Activated CD8-positive, alpha-beta memory T cell treated with anti-CD3 and anti-CD28 coated beads, Interleukin-2, amount 10 ng/mL, durations not matched to agents 7 days and 5 days (primary cell): ENCODE measurements at regions not wholly inside any gene's neighbourhood (a gene's known extent, or its start where the extent isn't known, plus 50 kb on each side); places are given as distances from the start of the nearest gene placed in this dataset.
"Not testable (repeated sequence)": the region's sequence is repeated elsewhere in the genome, so short reads cannot be mapped to it uniquely, and the experiment has no call there.

Experiments
- ATAC-seq: fragments of 150-1000 bp; cut with Tn5 transposase; one replicate; pipeline ENCODE4 v1.10.0; 2021; ENCODE audit warnings: moderate library complexity
- CTCF ChIA-PET: fragments of 350-600 bp; sonication (Branson Sonifier 250); formaldehyde crosslinking; loops from one replicate; lab custom pipeline; 2021; ENCODE audit warnings: antibody characterized with exemption; lab: Charles Lee
- DNase-seq: peaks from one replicate; pipeline ENCODE4 v3.0.0-alpha.2; 2020
- H3K27ac Mint-ChIP-seq: one replicate; pipeline ENCODE4 v1.8.0; 2021; ENCODE audit warnings: mild to moderate bottlenecking, mixed read lengths
- H3K27me3 Mint-ChIP-seq: one replicate; pipeline ENCODE4 v1.8.0; 2021; ENCODE audit warnings: mixed read lengths
- H3K36me3 Mint-ChIP-seq: one replicate; pipeline ENCODE4 v1.8.0; 2021; ENCODE audit warnings: mild to moderate bottlenecking, mixed read lengths
- H3K4me1 Mint-ChIP-seq: one replicate; pipeline ENCODE4 v1.8.0; 2021; ENCODE audit warnings: mixed read lengths
- H3K4me3 Mint-ChIP-seq: one replicate; pipeline ENCODE4 v1.8.0; 2021; ENCODE audit warnings: mild to moderate bottlenecking, moderate library complexity, mixed read lengths
- H3K9me3 Mint-ChIP-seq: one replicate; pipeline ENCODE4 v1.8.0; 2022; ENCODE audit warnings: low read depth, mixed read lengths

DNA sequence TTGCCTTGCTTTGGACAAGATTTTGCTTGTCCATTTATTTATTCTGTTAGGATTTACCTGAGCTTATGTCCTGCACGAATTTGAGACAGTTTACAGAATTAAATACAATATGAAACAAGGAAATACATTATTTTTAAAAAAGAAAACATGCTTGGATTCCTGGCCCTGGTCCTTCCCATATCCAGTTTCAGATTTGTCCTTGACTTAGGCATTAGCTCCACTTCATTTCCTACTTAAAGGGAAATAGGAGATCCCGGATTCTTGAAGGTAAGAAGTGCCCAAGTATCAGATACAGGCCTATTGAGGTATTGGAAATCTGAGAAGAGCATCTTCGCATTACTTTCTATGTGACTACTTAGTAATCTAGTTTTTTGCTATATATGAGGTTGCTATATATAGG, 672.0 kb downstream of the SI start:
- Mint-ChIP-seq H3K9me3 (no peaks in the 10 kb centered on the region), H3K36me3 (no peaks in the 10 kb centered on the region), H3K27ac (no peak overlapping the region), H3K4me3 (no peak overlapping the region), H3K4me1 (no peaks in the 10 kb centered on the region), H3K27me3 (no peaks in the 10 kb centered on the region)
- no peak for ATAC-seq
- no peak for DNase-seq
- CTCF ChIA-PET = no interaction called here

DNA sequence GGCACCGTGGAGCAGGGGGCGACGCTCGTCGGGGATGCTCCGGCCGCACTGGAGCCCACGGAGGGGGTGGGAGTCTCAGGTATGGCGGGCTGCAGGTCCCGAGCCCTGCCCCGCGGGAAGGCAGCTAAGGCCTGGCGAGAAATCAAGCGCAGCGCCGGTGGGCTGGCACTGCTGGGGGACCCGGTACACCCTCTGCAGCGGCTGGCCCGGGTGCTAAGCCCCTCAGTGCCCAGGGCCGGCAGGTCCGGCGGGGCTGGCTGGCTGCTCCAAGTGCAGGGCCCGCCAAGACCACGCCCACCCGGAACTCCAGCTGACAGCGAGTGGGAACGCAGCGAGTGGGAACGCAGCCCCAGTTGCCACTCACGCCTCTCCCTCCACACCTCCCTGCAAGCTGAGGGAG, 676.4 kb downstream of the SI start:
- CTCF ChIA-PET = no interaction called here
- Mint-ChIP-seq H3K36me3 (no peaks in the 10 kb centered on the region), H3K9me3 (peaks cover 3% of the 10 kb centered on the region), H3K27ac (no peak overlapping the region), H3K27me3 (no peaks in the 10 kb centered on the region), H3K4me3 (no peak overlapping the region), H3K4me1 (no peaks in the 10 kb centered on the region)
- DNase-seq (no peak), ATAC-seq (no peak)

- H3K27ac Mint-ChIP-seq, H3K4me1 Mint-ChIP-seq, CTCF ChIA-PET, ATAC-seq, DNase-seq, H3K36me3 Mint-ChIP-seq, H3K4me3 Mint-ChIP-seq, H3K27me3 Mint-ChIP-seq, H3K9me3 Mint-ChIP-seq: not testable (repeated sequence)
Measured at GRCh38 chr3:164401440-164401839, 676.9 kb downstream of the SI start.

GRCh38 chr3:164397462-164397861, 680.8 kb downstream of the SI start:
- H3K36me3 Mint-ChIP-seq = no peaks in the 10 kb centered on the region
- CTCF ChIA-PET = no interaction called here
- ATAC-seq (no peak), DNase-seq (no peak)
- H3K4me1 Mint-ChIP-seq = no peaks in the 10 kb centered on the region
- no peaks in the 10 kb centered on the region for H3K27me3 Mint-ChIP-seq
- H3K9me3 Mint-ChIP-seq = peaks cover 3% of the 10 kb centered on the region
- H3K27ac Mint-ChIP-seq = no peak overlapping the region
- no peak overlapping the region for H3K4me3 Mint-ChIP-seq

DNA sequence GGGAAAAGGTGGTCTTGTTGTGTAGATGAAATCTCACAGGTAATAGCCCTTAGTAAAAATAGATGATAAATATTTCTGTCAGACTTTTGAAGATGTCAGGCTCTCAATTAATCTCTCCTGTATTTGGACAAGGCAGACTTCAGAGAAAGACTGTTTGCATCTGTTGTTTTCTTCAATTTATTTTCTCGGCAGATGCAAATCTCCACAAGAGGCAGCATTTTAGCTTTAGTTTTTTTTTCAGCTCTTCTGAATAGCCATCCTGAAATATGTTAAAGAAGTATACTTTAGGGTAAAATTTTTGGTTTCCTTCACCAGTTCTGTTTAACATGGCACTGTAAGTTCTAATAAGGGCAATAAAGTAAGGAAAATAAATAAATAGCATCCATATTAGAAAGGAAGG, 685.1 kb downstream of the SI start:
- Mint-ChIP-seq H3K27me3 (no peaks in the 10 kb centered on the region), H3K9me3 (peaks cover 3% of the 10 kb centered on the region), H3K4me3 (no peak overlapping the region), H3K27ac (no peak overlapping the region), H3K36me3 (no peaks in the 10 kb centered on the region), H3K4me1 (no peaks in the 10 kb centered on the region)
- ATAC-seq (no peak), DNase-seq (no peak)
- CTCF ChIA-PET = no interaction called here

GRCh38 chr3:164390046-164390445, 688.2 kb downstream of the SI start:
- H3K9me3 Mint-ChIP-seq = peaks cover 3% of the 10 kb centered on the region
- DNase-seq (no peak), ATAC-seq (no peak)
- no peaks in the 10 kb centered on the region for H3K36me3 Mint-ChIP-seq
- H3K4me1 Mint-ChIP-seq = no peaks in the 10 kb centered on the region
- H3K27me3 Mint-ChIP-seq = no peaks in the 10 kb centered on the region
- H3K27ac Mint-ChIP-seq = no peak overlapping the region
- CTCF ChIA-PET = no interaction called here
- no peak overlapping the region for H3K4me3 Mint-ChIP-seq

GRCh38 chr3:164387236-164387635, 691.1 kb downstream of the SI start:
- CTCF ChIA-PET = no interaction called here
- ATAC-seq (no peak), DNase-seq (no peak)
- peaks cover 3% of the 10 kb centered on the region for H3K9me3 Mint-ChIP-seq
- no peaks in the 10 kb centered on the region for H3K27me3 Mint-ChIP-seq
- H3K4me3 Mint-ChIP-seq = no peak overlapping the region
- no peak overlapping the region for H3K27ac Mint-ChIP-seq
- no peaks in the 10 kb centered on the region for H3K4me1 Mint-ChIP-seq
- H3K36me3 Mint-ChIP-seq = no peaks in the 10 kb centered on the region

GRCh38 chr3:164380156-164380555, 698.1 kb downstream of the SI start:
- CTCF ChIA-PET = no interaction called here
- no peaks in the 10 kb centered on the region for H3K4me1 Mint-ChIP-seq
- H3K27ac Mint-ChIP-seq = no peak overlapping the region
- no peaks in the 10 kb centered on the region for H3K36me3 Mint-ChIP-seq
- no peaks in the 10 kb centered on the region for H3K27me3 Mint-ChIP-seq
- ATAC-seq (no peak), DNase-seq (no peak)
- no peak overlapping the region for H3K4me3 Mint-ChIP-seq
- no peaks in the 10 kb centered on the region for H3K9me3 Mint-ChIP-seq

DNA sequence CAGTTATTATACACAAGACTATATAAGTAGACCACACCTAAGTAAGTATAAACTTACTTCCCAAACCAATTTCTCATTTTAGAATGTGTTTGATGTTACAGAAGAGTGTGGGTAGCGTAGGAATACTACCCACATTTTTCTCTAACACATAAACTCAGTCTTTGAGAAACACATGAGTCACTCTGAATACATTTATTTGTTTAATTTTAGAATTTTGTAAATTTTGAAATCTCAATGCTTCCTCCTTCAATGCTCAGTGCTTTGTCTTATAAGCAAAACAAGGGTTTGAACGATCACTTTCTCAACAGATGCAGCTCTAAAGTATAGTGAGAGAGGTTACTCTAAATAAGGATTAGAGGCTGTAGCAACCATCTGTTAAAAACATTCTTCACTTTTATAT, 700.8 kb downstream of the SI start:
- Mint-ChIP-seq H3K9me3 (no peaks in the 10 kb centered on the region), H3K4me1 (no peaks in the 10 kb centered on the region)
- CTCF ChIA-PET = no interaction called here

GRCh38 chr3:164375995-164376394, 702.3 kb downstream of the SI start:
- Mint-ChIP-seq H3K4me1 (no peaks in the 10 kb centered on the region), H3K27ac (no peak overlapping the region), H3K27me3 (no peaks in the 10 kb centered on the region), H3K4me3 (no peak overlapping the region), H3K9me3 (peaks cover 3% of the 10 kb centered on the region), H3K36me3 (no peaks in the 10 kb centered on the region)
- CTCF ChIA-PET = no interaction called here
- DNase-seq = no peak
- ATAC-seq = no peak

More for the DNA sequence above, 700.8 kb downstream of the SI start:
- DNase-seq (no peak), ATAC-seq (no peak)
- no peak overlapping the region for H3K27ac Mint-ChIP-seq
- H3K4me3 Mint-ChIP-seq = no peak overlapping the region
- no peaks in the 10 kb centered on the region for H3K36me3 Mint-ChIP-seq
- no peaks in the 10 kb centered on the region for H3K27me3 Mint-ChIP-seq

- no peak overlapping the region for H3K27ac Mint-ChIP-seq
- DNase-seq (no peak), ATAC-seq (no peak)
- no peaks in the 10 kb centered on the region for H3K36me3 Mint-ChIP-seq
- no peaks in the 10 kb centered on the region for H3K4me1 Mint-ChIP-seq
- peaks cover 3% of the 10 kb centered on the region for H3K9me3 Mint-ChIP-seq
- CTCF ChIA-PET = no interaction called here
- H3K27me3 Mint-ChIP-seq = no peaks in the 10 kb centered on the region
- no peak overlapping the region for H3K4me3 Mint-ChIP-seq
Measured at GRCh38 chr3:164375538-164375937, 702.8 kb downstream of the SI start.

DNA sequence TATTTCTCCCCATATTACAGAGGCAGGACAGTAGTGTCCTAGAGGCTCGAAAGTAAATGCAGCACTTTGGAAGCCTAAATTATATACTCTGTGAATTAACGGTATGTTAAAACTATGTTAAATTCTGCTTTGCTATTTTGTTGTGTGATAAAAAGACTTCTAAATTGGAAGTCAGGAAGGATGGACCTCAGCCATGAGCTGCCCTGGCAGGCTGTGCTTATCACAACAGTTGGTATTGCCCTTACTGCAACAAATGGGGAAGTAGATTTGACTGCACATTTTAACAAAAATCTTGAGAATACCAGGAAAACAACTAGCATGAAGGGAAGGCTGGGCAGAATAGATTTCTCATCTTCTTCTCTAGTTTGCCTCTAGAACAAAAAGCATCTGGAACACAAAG, 706.6 kb downstream of the SI start:
- DNase-seq (no peak), ATAC-seq (no peak)
- Mint-ChIP-seq H3K4me3 (no peak overlapping the region), H3K9me3 (peaks cover 5% of the 10 kb centered on the region), H3K4me1 (no peaks in the 10 kb centered on the region), H3K36me3 (no peaks in the 10 kb centered on the region), H3K27ac (no peak overlapping the region), H3K27me3 (no peaks in the 10 kb centered on the region)
- CTCF ChIA-PET = no interaction called here

DNA sequence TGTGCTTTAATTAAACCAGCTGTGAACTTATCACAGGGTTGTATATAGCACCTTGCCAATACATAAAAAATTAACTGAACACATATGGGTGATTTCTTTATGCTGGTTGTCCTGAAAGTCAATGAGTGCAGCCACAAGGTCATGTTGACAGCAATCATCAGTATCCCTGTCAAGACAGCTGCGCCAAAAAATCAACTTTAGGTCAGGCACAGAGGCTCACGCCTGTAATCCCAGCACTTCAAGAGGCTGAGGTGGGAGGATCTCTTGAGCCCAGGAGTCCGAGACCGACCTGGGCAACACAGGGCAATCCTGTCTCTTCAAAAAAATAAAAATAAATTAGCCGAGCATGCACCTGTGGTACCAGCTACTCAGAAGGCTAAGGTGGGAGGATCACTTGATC, 707.3 kb downstream of the SI start:
- peaks cover 5% of the 10 kb centered on the region for H3K9me3 Mint-ChIP-seq
- DNase-seq (no peak), ATAC-seq (no peak)
- no peak overlapping the region for H3K4me3 Mint-ChIP-seq
- no peaks in the 10 kb centered on the region for H3K36me3 Mint-ChIP-seq
- no peaks in the 10 kb centered on the region for H3K4me1 Mint-ChIP-seq
- CTCF ChIA-PET = no interaction called here
- H3K27me3 Mint-ChIP-seq = no peaks in the 10 kb centered on the region
- no peak overlapping the region for H3K27ac Mint-ChIP-seq

DNA sequence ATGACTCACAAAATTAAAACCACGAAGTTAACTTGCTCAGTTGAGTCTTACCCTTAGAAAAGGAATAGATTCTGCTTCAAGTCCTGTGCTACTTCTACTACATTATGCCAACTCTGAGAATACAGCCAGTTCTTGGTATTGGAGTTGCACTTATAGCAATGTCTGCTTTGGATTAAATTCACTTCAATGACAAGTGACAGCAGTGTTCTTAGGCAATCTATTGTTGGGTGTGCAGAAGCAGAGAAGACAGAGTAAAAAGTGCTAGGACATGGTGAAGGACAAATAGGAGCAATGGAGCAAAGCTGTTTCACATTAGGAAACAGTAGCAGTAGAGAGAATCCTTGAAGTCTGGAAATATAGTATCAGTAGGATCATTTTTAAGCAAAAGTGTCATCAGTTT, 713.1 kb downstream of the SI start:
- Mint-ChIP-seq H3K4me1 (no peaks in the 10 kb centered on the region), H3K36me3 (no peaks in the 10 kb centered on the region), H3K27me3 (no peaks in the 10 kb centered on the region), H3K4me3 (no peak overlapping the region), H3K9me3 (peaks cover 2% of the 10 kb centered on the region), H3K27ac (no peak overlapping the region)
- ATAC-seq (no peak), DNase-seq (no peak)
- CTCF ChIA-PET = no interaction called here

DNA sequence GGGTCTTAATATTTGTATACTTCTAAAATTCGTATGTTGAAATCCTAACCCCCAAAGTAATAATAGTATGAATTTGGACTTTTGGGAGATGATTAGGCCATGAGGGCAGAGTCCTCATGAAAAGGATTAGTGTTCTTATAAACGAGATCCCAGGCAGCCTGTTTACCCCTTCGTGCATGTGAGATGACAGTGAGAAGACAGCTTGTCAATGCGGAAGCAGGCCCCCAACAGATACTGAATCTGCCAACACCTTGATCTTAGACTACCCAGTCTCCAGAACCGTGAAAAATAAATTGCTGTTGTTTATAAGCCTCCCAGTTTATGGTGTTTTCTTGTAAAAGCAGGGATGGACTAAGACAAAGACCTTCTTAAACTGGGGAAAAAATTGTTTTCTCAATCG, 714.2 kb downstream of the SI start:
- Mint-ChIP-seq H3K4me1 (no peaks in the 10 kb centered on the region), H3K36me3 (no peaks in the 10 kb centered on the region), H3K4me3 (no peak overlapping the region), H3K9me3 (peaks cover 2% of the 10 kb centered on the region), H3K27ac (no peak overlapping the region), H3K27me3 (no peaks in the 10 kb centered on the region)
- CTCF ChIA-PET = no interaction called here
- ATAC-seq (no peak), DNase-seq (no peak)
